Muscle layer of colon (tissue), 2 donors: ENCODE measurements at regions not wholly inside any gene's neighbourhood (a gene's known extent, or its start where the extent isn't known, plus 50 kb on each side); places are given as distances from the start of the nearest gene placed in this dataset.
"Not testable (repeated sequence)": the region's sequence is repeated elsewhere in the genome, so short reads cannot be mapped to it uniquely, and the experiment has no call there.

Experiments
- H3K27ac ChIP-seq: one replicate; pipeline ENCODE4 v1.7.0; 2013; ENCODE audit warnings: low read depth, mild to moderate bottlenecking, low read length, moderate library complexity
- H3K27me3 ChIP-seq, 2 donors: one replicate each; pipeline ENCODE4 v1.7.0; 2013; ENCODE audit warnings: low read length in 2 of 2, mild to moderate bottlenecking in 2 of 2; ENCODE audit not compliant: insufficient read depth in 2 of 2, control insufficient read depth in 1 of 2
- H3K36me3 ChIP-seq: one replicate; pipeline ENCODE4 v1.7.0; 2013; ENCODE audit warnings: mild to moderate bottlenecking, low read length; ENCODE audit not compliant: insufficient read depth
- H3K4me1 ChIP-seq: one replicate; pipeline ENCODE4 v1.7.0; 2013; ENCODE audit warnings: mild to moderate bottlenecking, low read length; ENCODE audit not compliant: insufficient read depth
- H3K4me3 ChIP-seq, 2 donors: one replicate each; pipeline ENCODE4 v1.7.0; 2013; ENCODE audit warnings: low read length in 2 of 2, low read depth in 1 of 2, mild to moderate bottlenecking in 1 of 2, moderate library complexity in 1 of 2
- H3K9ac ChIP-seq: one replicate; pipeline ENCODE4 v1.7.0; 2013; ENCODE audit warnings: low read length
- H3K9me3 ChIP-seq: one replicate; pipeline ENCODE4 v1.7.0; 2013; ENCODE audit warnings: mild to moderate bottlenecking, low read length
- donor health status: abdominal sarcoma.
- donor health status: Adenocarcinoma of cecum.

- Histone ChIP-seq H3K27me3 (no peaks in the 10 kb centered on the region), H3K27ac (no peak overlapping the region), H3K4me1 (no peaks in the 10 kb centered on the region), H3K4me3 (no peak overlapping the region), H3K9ac (no peak overlapping the region), H3K36me3 (no peaks in the 10 kb centered on the region), H3K9me3 (no peaks in the 10 kb centered on the region)
These were observed 350.3 kb upstream of the RPS23 start for GRCh38 chr5:82628364-82628910.

DNA sequence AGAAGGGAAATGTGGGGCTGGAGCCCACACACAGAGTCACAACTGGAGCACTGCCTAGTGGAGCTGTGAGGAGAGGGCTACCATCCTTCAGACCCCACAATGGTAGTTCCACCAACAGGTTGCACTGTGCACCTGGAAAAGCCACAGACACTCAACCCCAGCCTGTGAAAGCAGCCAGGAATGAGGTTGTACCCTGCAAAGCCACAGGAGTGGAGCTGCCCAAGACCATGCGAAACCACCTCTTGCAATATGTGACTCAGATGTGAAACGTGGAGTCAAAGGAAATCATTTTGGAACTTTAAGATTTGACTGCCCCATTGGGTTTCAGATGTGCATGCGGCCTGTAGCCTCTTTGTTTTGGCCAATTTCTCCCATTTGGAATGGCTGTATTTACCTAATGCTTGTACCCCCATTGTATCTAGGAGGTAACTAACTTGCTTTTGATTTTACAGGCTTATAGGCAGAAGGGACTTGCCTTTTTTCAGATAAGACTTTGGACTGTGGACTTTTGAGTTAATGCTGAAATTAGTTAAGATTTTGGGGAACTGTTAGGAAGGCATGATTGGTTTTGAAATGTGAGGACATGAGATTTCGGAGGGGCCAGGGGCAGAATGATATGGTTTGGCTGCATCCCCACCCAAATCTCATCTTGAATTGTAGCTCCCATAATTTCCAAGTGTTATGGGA is 348.9 kb upstream of the RPS23 start:
- not testable (repeated sequence) for H3K27ac ChIP-seq, H3K4me3 ChIP-seq, H3K27me3 ChIP-seq, H3K4me1 ChIP-seq, H3K36me3 ChIP-seq, H3K9me3 ChIP-seq, H3K9ac ChIP-seq

DNA sequence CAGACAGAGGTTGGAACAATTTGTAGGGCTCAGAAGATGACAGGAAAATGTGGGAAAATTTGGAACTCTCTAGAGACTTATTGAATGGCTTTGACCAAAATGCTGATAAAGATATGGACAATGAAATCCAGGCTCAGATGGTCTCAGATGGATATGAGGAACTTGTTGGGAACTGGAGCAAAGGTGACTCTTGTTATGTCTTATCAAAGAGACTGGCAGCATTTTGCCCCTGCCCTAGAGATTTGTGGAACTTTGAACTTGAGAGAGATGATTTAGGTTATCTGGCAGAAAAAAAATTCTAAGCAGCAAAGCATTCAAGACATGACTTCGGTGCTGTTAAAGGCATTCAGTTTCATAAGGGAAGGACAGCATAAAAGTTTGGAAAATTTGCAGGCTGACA is 347.9 kb upstream of the RPS23 start:
- H3K27ac ChIP-seq, H3K27me3 ChIP-seq: not testable (repeated sequence)

DNA sequence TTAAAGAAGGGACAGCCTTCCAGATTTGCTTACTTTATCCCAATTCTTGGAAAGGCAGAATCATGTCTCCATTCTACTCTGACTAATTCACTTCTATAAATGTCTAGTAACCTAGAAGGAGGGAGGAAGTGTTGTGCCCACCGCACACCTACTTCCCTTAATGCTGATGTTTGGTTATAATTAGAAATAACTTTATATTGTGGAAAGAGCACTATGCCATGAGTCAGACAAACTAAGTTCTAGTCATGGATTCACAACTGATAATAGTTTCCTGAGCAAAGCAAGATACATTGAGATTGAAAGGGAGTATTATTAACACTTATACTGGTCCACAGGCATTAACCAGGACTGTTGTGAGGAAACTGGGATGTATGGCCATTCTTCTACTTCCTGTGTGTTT is 345.9 kb upstream of the RPS23 start:
- Histone ChIP-seq H3K4me3 (no peak overlapping the region), H3K4me1 (no peaks in the 10 kb centered on the region), H3K27ac (no peak overlapping the region), H3K27me3 (no peaks in the 10 kb centered on the region), H3K36me3 (no peaks in the 10 kb centered on the region), H3K9ac (no peak overlapping the region), H3K9me3 (no peaks in the 10 kb centered on the region)

More for the DNA sequence above, 347.9 kb upstream of the RPS23 start:
- H3K9ac ChIP-seq, H3K36me3 ChIP-seq, H3K4me3 ChIP-seq, H3K4me1 ChIP-seq, H3K9me3 ChIP-seq: not testable (repeated sequence)

GRCh38 chr5:82622711-82623514 is 344.8 kb upstream of the RPS23 start:
- no peaks in the 10 kb centered on the region for H3K4me1 ChIP-seq
- H3K27me3 ChIP-seq = no peaks in the 10 kb centered on the region
- H3K27ac ChIP-seq = no peak overlapping the region
- H3K9me3 ChIP-seq = no peaks in the 10 kb centered on the region
- no peaks in the 10 kb centered on the region for H3K36me3 ChIP-seq
- H3K9ac ChIP-seq = no peak overlapping the region
- no peak overlapping the region for H3K4me3 ChIP-seq

DNA sequence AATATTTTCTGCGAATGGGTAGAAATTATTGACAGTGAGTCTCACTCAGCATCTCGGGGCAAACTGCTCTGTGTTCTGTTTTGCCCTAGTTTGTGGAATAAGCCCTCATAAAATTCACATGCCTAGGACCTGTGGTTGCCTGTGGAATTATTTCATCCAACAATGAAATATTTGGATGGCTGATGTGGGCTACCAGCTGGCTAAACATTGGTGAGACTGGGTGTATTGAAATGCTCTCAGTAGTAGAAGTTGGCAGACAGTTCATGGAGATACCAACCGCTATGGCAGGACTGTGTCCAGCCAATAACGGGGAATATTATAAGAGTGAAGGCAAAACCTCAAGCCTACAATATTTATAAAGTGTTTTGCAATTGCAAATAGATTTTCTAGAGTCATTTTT is 344.1 kb upstream of the RPS23 start:
- Histone ChIP-seq H3K9ac (no peak overlapping the region), H3K27me3 (no peaks in the 10 kb centered on the region), H3K4me1 (no peaks in the 10 kb centered on the region), H3K9me3 (no peaks in the 10 kb centered on the region), H3K4me3 (no peak overlapping the region), H3K27ac (no peak overlapping the region), H3K36me3 (no peaks in the 10 kb centered on the region)

GRCh38 chr5:82620957-82621600 is 342.9 kb upstream of the RPS23 start:
- Histone ChIP-seq H3K9ac (no peak overlapping the region), H3K4me3 (no peak overlapping the region), H3K27me3 (no peaks in the 10 kb centered on the region), H3K4me1 (no peaks in the 10 kb centered on the region), H3K9me3 (no peaks in the 10 kb centered on the region), H3K27ac (no peak overlapping the region), H3K36me3 (no peaks in the 10 kb centered on the region)

- H3K9me3 ChIP-seq = no peaks in the 10 kb centered on the region
- H3K36me3 ChIP-seq = no peaks in the 10 kb centered on the region
- no peak overlapping the region for H3K4me3 ChIP-seq
- no peak overlapping the region for H3K9ac ChIP-seq
- no peak overlapping the region for H3K27ac ChIP-seq
- H3K4me1 ChIP-seq = no peaks in the 10 kb centered on the region
- H3K27me3 ChIP-seq = no peaks in the 10 kb centered on the region
These were observed 340.9 kb upstream of the RPS23 start for GRCh38 chr5:82619097-82619496.

GRCh38 chr5:82614706-82615105 is 336.6 kb upstream of the RPS23 start:
- H3K36me3 ChIP-seq = no peaks in the 10 kb centered on the region
- H3K27me3 ChIP-seq = no peaks in the 10 kb centered on the region
- H3K4me1 ChIP-seq = no peaks in the 10 kb centered on the region
- H3K4me3 ChIP-seq = no peak overlapping the region
- no peak overlapping the region for H3K27ac ChIP-seq
- no peaks in the 10 kb centered on the region for H3K9me3 ChIP-seq
- H3K9ac ChIP-seq = no peak overlapping the region

DNA sequence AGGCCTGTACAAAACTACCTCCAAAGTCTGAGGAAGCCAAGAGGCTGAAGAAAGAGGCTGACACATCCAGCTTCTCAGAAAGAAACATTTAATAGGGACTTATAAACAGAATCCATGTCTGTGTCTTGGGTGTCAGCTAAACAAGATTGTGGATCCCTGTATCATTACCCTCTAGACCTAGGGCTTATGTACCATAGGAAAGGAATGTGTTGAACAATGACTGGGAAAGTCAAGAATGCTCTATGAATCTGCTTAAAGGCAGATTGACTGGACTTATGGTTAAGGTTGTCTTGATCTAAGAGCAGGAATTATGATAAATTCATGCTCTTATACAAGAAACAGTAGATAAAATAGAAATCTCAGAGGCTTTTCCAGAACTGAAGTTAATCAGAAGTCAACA is 335.7 kb upstream of the RPS23 start:
- Histone ChIP-seq H3K36me3 (no peaks in the 10 kb centered on the region), H3K4me1 (no peaks in the 10 kb centered on the region), H3K27me3 (no peaks in the 10 kb centered on the region), H3K9ac (no peak overlapping the region), H3K9me3 (no peaks in the 10 kb centered on the region), H3K4me3 (no peak overlapping the region), H3K27ac (no peak overlapping the region)

GRCh38 chr5:82610686-82611085 is 332.5 kb upstream of the RPS23 start:
- Histone ChIP-seq H3K4me3 (no peak overlapping the region), H3K9me3 (no peaks in the 10 kb centered on the region), H3K4me1 (no peaks in the 10 kb centered on the region), H3K27me3 (no peaks in the 10 kb centered on the region), H3K36me3 (no peaks in the 10 kb centered on the region), H3K27ac (no peak overlapping the region), H3K9ac (no peak overlapping the region)
